IPS-NIHi7 (cell line): ENCODE measurements at regions not wholly inside any gene's neighbourhood (a gene's known extent, or its start where the extent isn't known, plus 50 kb on each side); places are given as distances from the start of the nearest gene placed in this dataset.
A peak's percentile ranks its signal among the peaks of the same experiment; 100 is the strongest.

Experiments used
- DNase-seq: peaks from one replicate; pipeline ENCODE4 v3.0.0; 2012; ENCODE audit warnings: mixed read lengths; ENCODE audit errors: extremely low spot score

GRCh38 chr9:13717322-13718054 is 438.0 kb upstream of the MPDZ start:
- DNase-seq, result no peak

DNA sequence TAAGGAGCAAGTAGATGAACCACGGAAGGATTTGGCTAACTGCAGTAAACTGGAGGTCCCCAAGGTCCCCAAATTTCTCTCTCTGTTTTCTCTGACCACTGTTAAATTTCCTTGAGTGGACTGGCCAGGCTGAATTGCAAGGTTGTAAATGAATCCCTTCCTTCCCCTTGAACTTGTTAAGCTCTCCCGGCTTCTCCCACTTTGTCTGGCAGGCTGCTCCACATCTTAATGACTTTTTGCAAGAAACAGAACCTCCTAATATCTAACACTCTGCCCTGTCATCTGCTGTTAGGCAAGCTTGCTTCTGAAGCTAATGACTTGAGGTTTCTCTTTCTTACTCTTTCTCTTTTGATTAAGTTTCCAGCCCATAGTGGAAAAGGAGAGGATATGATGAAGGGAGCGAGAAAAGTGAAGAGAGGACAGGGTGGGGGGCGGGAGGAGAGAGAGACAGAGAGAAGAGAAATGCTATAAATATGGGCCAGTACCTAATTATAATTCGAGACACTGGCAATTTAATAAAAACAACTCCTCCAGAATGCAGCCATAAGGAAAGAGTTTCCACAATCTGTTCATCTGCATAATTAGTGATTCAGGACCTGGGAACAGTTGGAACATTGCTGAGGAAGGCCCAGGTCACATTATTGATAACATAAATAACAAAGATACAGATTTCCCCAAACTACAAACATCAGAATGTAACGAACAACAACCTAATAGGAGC is 437.3 kb upstream of the MPDZ start:
- no peak for DNase-seq

- no peak for DNase-seq
Measured at GRCh38 chr9:13716090-13716489, 436.6 kb upstream of the MPDZ start.

GRCh38 chr9:13715430-13715829 is 435.9 kb upstream of the MPDZ start:
- no peak for DNase-seq

DNA sequence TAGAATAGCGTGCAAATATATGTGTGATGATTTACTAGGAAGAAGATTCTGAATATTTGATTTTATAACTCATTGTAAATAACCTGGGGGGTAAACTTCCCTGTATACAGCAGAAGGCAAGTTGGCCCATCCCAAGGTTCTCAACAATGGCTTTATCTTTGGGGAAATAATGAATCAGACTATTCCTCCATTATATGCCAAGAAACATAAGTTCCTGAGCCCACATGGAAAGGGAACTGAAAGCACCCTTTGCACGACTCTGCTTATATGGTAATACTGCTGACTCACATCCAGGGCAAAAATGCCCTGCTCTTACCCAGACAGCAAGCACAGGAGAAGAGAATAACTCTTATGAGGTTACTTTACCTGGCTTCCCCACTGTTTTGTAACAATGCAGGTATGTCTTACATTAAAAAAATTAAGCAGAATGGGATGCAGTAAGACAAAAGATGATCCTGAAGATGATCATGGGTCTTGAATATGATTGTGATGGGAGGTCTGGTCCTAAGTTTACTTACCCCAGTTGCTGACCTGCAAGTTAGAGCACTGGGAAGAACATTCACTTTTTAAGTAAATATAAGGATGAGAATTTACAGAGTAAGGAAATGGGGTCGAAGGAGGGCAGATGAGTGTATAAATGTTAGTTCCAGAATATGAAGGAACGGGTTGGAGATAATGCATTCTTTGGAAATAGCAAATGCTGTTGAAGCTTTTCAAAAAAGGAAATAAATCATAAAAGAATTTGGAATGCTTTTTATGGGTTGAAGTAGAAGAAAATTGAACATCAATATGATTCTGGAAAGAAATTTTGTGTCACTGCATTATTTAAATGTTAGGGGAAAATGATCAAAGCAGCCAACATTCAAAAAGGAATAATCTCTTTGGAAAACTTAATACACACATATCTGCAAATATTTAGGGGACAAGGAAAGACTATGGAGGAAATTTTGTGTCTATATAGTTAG is 428.4 kb upstream of the MPDZ start:
- no peak for DNase-seq

DNA sequence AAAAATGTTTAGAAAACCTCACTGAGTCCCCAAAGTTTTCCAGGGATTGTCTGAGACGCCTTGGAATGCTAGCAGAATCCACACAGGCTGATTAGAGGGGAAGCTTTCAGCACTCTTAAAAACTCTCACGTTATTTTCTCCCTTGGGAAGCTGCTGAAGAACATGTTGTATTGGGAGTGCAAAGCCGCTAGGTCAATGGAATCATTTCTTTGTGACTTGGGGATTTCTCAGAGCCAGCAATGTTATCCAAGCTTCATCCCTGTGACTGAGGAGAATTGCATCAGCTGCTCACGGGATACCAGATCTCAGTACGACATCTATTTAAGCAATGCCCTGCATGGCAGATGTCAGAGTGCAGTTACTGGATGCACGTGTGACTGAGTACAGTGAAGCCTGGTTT is 426.4 kb upstream of the MPDZ start:
- no peak for DNase-seq

DNA sequence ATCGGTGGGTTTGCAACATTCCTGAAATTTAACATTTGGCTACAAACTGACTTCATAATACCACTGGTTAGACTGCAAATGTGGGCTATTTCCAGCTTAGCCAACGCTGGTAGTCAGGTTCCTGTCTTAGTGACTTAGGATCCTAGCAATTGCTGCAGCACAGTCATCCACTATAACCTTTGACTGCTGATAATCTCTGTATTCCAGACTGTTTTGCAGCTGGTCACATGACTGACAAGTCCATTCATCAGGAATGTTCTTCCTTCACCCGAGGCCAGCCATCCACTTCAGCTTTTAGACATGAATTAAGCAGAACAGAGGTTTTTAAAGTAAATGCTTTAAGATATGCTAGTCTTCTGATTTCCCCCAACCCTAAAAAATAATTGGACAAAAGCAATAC is 425.9 kb upstream of the MPDZ start:
- DNase-seq, result no peak

GRCh38 chr9:13690595-13690994 is 411.1 kb upstream of the MPDZ start:
- no peak for DNase-seq

DNA sequence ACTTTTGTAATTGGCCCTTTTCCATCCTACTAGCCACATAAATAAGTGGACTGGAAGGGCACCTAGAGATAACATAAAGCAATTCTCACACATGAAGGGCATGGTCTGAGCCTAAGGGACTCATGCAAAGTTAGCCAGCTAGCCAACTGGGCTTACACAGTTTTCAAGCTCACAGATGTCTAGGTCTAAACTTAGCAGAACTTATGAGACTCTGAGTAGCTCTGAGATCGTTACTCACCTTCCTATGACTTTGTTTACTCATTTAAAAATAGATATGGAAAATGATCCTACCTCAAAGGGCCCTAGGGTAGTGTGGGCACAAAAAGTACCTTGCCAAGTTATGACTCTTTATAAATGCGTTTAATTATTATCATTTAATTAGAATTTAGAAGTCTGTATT is 410.4 kb upstream of the MPDZ start:
- no peak for DNase-seq

DNA sequence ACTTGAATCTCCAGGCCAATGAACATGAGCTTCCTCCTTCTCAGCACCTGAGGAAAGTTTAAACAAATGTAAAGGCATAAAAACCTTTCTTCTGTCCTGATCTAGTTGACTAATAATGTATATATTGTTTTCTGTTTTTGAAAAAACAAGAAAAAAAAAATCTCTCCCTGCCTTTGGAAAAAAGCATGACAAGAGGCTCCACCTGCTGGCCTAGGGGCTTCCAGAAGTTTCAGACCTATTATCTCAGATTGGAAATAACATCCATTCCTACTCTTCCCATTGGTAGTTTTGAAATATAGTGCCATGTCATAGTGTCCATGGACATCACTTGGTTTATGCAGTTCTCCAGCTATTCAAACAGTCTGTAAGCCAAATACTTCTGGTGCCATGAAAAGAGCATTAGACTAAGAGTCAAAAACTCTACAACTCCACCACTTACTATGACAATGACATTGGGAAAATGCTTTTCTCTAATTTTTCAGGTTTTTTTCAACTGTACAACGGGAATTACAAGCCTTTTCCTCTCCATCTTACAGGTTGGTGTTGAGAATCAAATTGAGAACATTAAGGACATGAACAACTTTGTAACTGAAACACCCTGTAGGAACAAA is 409.6 kb upstream of the MPDZ start:
- peak; percentile 27 for DNase-seq

DNA sequence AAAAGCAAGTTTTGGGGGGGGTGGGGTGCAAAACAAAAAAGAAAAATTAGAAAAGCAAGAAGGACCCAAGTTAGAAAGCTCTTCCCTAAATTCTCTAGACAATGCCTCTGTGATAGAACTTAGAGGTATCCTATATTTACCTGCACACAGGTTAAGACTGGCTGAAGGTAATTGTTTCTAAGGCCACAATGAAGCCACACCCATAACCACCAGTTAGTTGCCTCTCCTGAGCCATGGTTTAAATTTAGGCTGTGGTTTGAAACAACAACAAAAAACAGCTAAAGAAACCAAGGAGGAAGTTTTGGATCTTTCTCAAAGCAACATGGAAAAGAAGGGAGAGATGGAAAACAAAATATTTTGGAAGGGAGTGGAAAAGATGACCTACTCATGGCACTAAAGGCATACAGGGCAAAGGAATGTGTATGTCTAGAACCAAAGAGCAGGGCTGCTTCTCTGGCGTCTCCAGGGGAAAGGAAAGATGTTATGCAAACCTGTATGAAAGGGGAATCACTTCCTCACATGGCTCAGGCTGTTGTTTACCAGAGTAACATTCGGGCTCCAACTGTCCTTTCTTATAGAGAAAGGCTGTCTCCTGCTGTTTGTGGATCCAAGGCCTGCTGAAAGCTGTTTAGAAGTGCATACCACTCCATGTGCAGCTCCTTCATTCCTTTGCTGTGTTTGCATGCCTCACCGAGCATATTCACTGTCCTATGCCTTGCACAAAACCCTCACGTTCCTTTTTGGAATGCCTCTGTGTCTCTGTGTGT is 408.9 kb upstream of the MPDZ start:
- DNase-seq, result peak; percentile 36

DNA sequence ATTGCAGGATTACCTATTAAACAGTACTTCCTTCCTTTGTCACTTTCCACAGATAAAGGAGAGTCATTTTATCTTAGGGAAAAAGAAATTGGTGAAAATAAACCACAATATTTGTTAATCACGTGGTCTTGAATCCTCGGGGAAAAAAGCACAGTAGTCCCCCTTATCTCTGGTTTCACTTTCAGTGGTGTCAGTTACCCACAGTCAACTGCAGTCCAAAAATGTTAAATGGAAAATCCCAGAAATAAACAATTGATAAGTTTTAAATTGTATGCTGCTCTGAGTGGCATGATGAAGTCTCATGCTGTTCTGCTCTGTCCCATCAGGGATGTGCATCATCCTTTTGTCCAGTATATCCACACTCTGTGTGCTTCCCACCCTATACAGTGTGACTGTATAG is 405.2 kb upstream of the MPDZ start:
- DNase-seq, result no peak

DNA sequence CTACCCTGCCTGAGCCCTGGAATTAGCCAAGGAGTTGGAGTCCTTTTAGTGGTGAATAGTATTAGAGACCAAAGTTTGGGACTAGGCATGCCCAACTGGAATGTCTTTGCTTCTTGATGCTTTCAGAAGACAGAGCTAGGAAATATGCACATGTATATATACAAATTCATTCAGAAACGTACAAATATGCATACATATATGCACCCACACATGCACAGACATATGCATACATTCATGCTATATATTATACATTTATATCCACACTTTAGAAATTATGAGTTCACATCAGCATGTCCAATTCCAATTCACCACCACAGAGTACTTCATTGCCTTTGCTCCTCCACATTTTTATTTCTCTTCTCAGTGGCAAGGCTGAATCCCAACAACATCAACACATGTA is 398.3 kb upstream of the MPDZ start:
- no peak for DNase-seq

DNA sequence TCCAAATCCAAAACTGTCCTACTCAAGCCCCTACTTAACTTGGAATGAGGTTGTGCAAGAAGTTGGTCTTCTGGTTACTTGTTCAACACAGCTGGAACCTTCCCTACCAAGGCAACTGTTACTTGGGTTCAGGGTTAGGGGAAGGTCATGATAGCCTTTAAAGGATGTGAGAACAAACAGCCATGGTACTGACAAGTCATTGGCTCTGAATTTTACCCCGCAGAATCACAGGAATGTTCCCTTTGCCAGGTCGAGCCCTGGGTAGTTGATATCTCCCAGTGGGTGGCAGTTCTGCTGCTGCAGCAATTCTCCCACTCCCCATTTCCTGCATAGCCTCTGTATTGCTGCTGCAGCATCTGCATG is 396.1 kb upstream of the MPDZ start:
- no peak for DNase-seq

DNA sequence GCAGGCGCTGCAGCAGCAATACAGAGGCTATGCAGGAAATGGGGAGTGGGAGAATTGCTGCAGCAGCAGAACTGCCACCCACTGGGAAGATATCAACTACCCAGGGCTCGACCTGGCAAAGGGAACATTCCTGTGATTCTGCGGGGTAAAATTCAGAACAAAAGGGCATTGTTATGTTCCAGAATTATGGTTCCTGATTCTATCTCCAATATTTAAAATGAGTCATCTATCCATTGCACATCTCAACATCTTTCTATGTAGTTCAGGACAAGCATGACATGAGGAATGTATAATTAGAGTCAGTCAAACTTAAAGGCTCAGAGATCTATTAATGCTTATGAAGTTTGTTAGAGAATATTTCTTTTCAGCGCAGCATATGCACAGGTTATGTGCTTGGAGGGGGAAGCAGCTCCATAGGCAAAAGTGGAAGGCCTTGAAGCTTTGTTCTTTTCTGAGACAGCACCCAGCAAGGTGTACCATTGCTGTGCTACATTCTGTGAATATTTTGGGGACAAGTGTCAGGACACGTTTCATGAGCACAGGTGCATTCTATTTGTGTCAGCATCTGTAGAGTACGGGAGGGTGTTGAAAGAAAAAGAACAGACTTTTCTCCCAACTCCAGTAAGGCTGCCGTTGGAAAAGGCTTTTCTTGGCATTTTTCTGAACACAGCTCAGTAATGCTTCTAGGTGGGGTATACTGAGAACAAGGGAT is 395.6 kb upstream of the MPDZ start:
- DNase-seq, result no peak

GRCh38 chr9:13673348-13673747 is 393.9 kb upstream of the MPDZ start:
- no peak for DNase-seq

- DNase-seq, result no peak
Measured at GRCh38 chr9:13665418-13666066, 386.1 kb upstream of the MPDZ start.

GRCh38 chr9:13661014-13661413 is 381.5 kb upstream of the MPDZ start:
- no peak for DNase-seq

DNA sequence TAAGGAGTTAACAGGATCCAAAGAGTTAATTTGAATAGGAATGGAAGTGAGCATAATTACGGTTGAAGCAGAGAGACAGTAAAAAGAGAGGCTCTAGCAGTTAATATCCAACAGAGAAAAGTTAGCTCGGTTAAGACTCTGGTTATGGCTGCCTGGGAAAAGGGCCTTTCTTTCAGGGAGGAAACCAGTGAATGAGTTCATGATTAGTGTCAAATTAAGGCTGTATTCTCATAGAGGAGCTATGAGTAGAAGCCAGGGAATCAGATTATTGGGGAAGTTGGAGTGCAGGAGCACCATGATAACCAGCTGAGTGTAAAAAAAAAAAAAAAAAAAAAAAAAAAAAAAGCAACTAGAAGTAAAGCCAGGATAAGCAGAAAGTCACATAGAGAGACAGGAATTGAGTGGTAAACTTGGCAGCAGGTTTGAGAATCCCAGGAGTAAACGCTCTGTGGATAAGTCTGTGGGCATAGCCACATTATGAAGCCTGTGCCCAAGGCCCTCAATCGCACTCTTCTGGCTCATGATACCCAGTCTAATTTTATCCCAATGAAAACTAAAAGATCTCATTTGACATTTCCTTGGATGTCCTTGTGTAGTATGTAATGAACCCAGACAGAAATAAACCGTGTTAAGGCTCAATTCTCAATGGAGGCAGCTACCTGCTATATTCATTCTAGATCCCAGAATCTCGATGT is 372.6 kb upstream of the MPDZ start:
- no peak for DNase-seq

DNA sequence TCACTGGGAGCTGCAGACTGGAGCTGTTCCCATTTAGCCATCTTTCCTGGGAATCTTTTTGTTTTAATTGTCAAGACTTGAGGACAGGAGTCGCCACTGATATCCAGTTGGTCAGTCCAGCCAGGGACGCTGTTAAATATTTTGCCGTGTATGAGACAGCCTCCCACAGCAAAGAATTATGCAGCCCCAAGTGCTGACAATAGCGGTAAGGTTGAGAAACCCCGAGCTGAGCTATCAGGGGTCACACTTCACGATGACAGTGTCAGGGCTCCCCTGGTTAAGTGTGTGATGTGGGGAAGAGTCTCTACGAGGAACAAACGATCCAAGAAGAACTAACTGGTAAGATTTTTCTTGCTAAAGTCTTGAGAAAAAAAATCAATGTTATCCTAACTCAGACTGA is 372.0 kb upstream of the MPDZ start:
- DNase-seq, result no peak
